22Rv1 (cell line): ENCODE measurements at regions not wholly inside any gene's neighbourhood (a gene's known extent, or its start where the extent isn't known, plus 50 kb on each side); places are given as distances from the start of the nearest gene placed in this dataset.
"Not testable (repeated sequence)": the region's sequence is repeated elsewhere in the genome, so short reads cannot be mapped to it uniquely, and the experiment has no call there.

Source experiments
- CTCF ChIP-seq: fragments of 450-650 bp; IDR thresholded peaks from 2 replicates; pipeline ENCODE4 v1.5.1; 2017; ENCODE audit warnings: mild to moderate bottlenecking
- ZFX ChIP-seq: fragments of 450-650 bp; IDR thresholded peaks from 2 replicates; pipeline ENCODE4 v1.6.1; 2017; ENCODE audit warnings: antibody characterized with exemption, borderline replicate concordance

DNA sequence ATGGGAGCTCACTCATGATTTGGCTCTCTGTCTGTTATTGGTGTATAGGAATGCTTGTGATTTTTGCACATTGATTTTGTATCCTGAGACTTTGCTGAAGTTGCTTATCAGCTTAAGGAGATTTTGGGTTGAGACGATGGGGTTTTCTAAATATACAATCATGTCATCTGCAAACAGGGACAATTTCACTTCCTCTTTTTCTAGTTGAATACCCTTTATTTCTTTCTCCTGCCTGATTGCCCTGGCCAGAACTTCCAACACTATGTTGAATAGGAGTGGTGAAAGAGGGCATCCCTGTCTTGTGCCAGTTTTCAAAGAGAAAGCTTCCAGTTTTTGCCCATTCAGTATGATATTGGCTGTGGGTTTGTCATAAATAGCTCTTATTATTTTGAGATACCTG, 173.8 kb upstream of the ZNF521 start:
- TF ChIP-seq CTCF, ZFX: not testable (repeated sequence)
